SK-N-SH (cell line): ENCODE measurements at regions not wholly inside any gene's neighbourhood (a gene's known extent, or its start where the extent isn't known, plus 50 kb on each side); places are given as distances from the start of the nearest gene placed in this dataset.

Source experiments
- CTCF ChIA-PET: fragments of 300-600, 350-600 bp; formaldehyde crosslinking; extraction: SDS; loops from one replicate; lab custom pipeline; 2021; lab: Yijun Ruan, JAX
- POLR2A ChIA-PET: fragments of 350-600 bp; sonication (Branson Sonifier 250); formaldehyde crosslinking; extraction: SDS; loops from one replicate; lab custom pipeline; 2020; ENCODE audit warnings: antibody characterized with exemption, inconsistent platforms; lab: Yijun Ruan, JAX
- DNase-seq: peaks from one replicate; pipeline ENCODE4 v3.0.0; 2012
- H2AFZ ChIP-seq: fragments of 200-600 bp; sonication (generic); 2 replicates; pipeline ENCODE4 v1.8.1; 2016; ENCODE audit warnings: antibody characterized with exemption, mild to moderate bottlenecking, low read depth
- H3F3A ChIP-seq: fragments of 200-600 bp; sonication (generic); replicated peaks from 2 replicates; pipeline ENCODE3; 2016; ENCODE audit warnings: antibody characterized with exemption, mild to moderate bottlenecking; ENCODE audit not compliant: insufficient read depth
- H3K27ac ChIP-seq, 2 experiments: fragments of 200-500 bp in 1 of 2; fragments of 200-600 bp in 1 of 2; sonication (Bioruptor generic) in 1 of 2; sonication (generic), shearing (Covaris generic) in 1 of 2; 2 replicates each; pipeline versions ENCODE4 v1.5.1 to v1.6.1; 2014 to 2016; ENCODE audit warnings: low read depth in 2 of 2, inconsistent platforms in 1 of 2, low read length in 1 of 2, mild to moderate bottlenecking in 1 of 2, mixed read lengths in 1 of 2
- H3K27me3 ChIP-seq: fragments of 200-600 bp; sonication (generic), shearing (Covaris generic); 2 replicates; pipeline ENCODE4 v1.6.1; 2016; ENCODE audit warnings: mixed run types; ENCODE audit not compliant: insufficient read depth
- H3K36me3 ChIP-seq, 2 experiments: fragments of 200-500 bp in 1 of 2; fragments of 200-600 bp in 1 of 2; sonication (Bioruptor generic) in 1 of 2; sonication (generic) in 1 of 2; replicated peaks in 1 of 2; 2 replicates each; pipeline versions ENCODE3 to v1.5.1; 2014 to 2016; ENCODE audit warnings: low read length in 1 of 2, mild to moderate bottlenecking in 1 of 2; ENCODE audit not compliant: insufficient read depth in 2 of 2, control insufficient read depth in 1 of 2
- H3K4me1 ChIP-seq, 2 experiments: fragments of 200-500 bp in 1 of 2; fragments of 200-600 bp in 1 of 2; sonication (Bioruptor generic) in 1 of 2; sonication (generic), shearing (Covaris generic) in 1 of 2; 2 replicates each; pipeline versions ENCODE4 v1.5.1 to v1.6.1; 2014 to 2016; ENCODE audit warnings: low read depth in 1 of 2, low read length in 1 of 2, mixed run types in 1 of 2; ENCODE audit not compliant: insufficient read depth in 2 of 2, control insufficient read depth in 1 of 2
- H3K4me2 ChIP-seq: fragments of 200-600 bp; sonication (generic), shearing (Covaris generic); 2 replicates; pipeline ENCODE4 v1.6.1; 2017; ENCODE audit warnings: mixed run types
- H3K4me3 ChIP-seq, 2 experiments: fragments of 200-500 bp in 1 of 2; fragments of 200-600 bp in 1 of 2; sonication (Bioruptor generic) in 1 of 2; sonication (generic), shearing (Covaris generic) in 1 of 2; 2 replicates each; pipeline versions ENCODE4 v1.5.1 to v1.8.1; 2014 to 2016; ENCODE audit warnings: low read depth in 2 of 2, inconsistent platforms in 1 of 2, low read length in 1 of 2, mild to moderate bottlenecking in 1 of 2, mixed read lengths in 1 of 2, moderate library complexity in 1 of 2
- H3K79me2 ChIP-seq: fragments of 200-600 bp; sonication (generic); 2 replicates; pipeline ENCODE4 v1.8.1; 2017; ENCODE audit warnings: mild to moderate bottlenecking; ENCODE audit not compliant: insufficient read depth
- H3K9ac ChIP-seq: fragments of 200-600 bp; sonication (generic); 2 replicates; pipeline ENCODE4 v1.6.1; 2017; ENCODE audit warnings: mixed run types
- H3K9me2 ChIP-seq: fragments of 200-600 bp; sonication (generic); 2 replicates; pipeline ENCODE4 v1.6.1; 2017; ENCODE audit warnings: mixed run types
- H3K9me3 ChIP-seq: fragments of 200-600 bp; sonication (generic); 2 replicates; pipeline ENCODE4 v1.6.1; 2017; ENCODE audit warnings: mixed run types, mild to moderate bottlenecking, moderate library complexity
- H4K20me1 ChIP-seq: fragments of 200-600 bp; sonication (generic); 2 replicates; pipeline ENCODE4 v1.6.1; 2017; ENCODE audit warnings: mild to moderate bottlenecking, mixed run types; ENCODE audit not compliant: insufficient read depth
- FOSL2 ChIP-seq: IDR thresholded peaks from 2 replicates; pipeline ENCODE4 v1.4.0; 2012; ENCODE audit warnings: low read depth, mild to moderate bottlenecking, moderate library complexity, borderline replicate concordance
- GABPA ChIP-seq: IDR thresholded peaks from 2 replicates; pipeline ENCODE4 v1.4.0; 2012; ENCODE audit warnings: low read depth, mild to moderate bottlenecking
- JUND ChIP-seq: IDR thresholded peaks from 2 replicates; pipeline ENCODE4 v1.4.0; 2012
- MXI1 ChIP-seq: IDR thresholded peaks from 2 replicates; pipeline ENCODE4 v1.6.1; 2012; ENCODE audit warnings: mild to moderate bottlenecking, low read depth, low read length, improper control_type of control experiment
- NRF1 ChIP-seq: IDR thresholded peaks from 2 replicates; pipeline ENCODE4 v1.6.1; 2012; ENCODE audit warnings: low read depth, mild to moderate bottlenecking, low read length
- POLR2AphosphoS5 ChIP-seq: IDR thresholded peaks from 2 replicates; pipeline ENCODE4 v1.6.1; 2012; ENCODE audit warnings: low read depth, low read length
- RAD21 ChIP-seq: IDR thresholded peaks from 2 replicates; pipeline ENCODE4 v1.6.1; 2012; ENCODE audit warnings: mild to moderate bottlenecking, low read length
- RXRA ChIP-seq: IDR thresholded peaks from 2 replicates; pipeline ENCODE4 v1.4.0; 2012; ENCODE audit warnings: low read depth, mild to moderate bottlenecking, borderline replicate concordance
- SIN3A ChIP-seq: IDR thresholded peaks from 2 replicates; pipeline ENCODE4 v1.6.1; 2012; ENCODE audit warnings: low read depth, mild to moderate bottlenecking, low read length, moderate library complexity, borderline replicate concordance
- SMC3 ChIP-seq: IDR thresholded peaks from 2 replicates; pipeline ENCODE4 v1.6.1; 2012; ENCODE audit warnings: low read depth, low read length, improper control_type of control experiment
- TAF1 ChIP-seq: IDR thresholded peaks from 2 replicates; pipeline ENCODE4 v1.6.1; 2012; ENCODE audit warnings: low read depth, mild to moderate bottlenecking, low read length, moderate library complexity, borderline replicate concordance
- TCF12 ChIP-seq: IDR thresholded peaks from 2 replicates; pipeline ENCODE4 v1.4.0; 2012
- TEAD4 ChIP-seq: IDR thresholded peaks from 2 replicates; pipeline ENCODE4 v1.4.0; 2012; ENCODE audit warnings: mild to moderate bottlenecking, borderline replicate concordance; ENCODE audit not compliant: insufficient read depth
- YY1 ChIP-seq: IDR thresholded peaks from 2 replicates; pipeline ENCODE4 v1.4.0; 2012; ENCODE audit warnings: low read depth, mild to moderate bottlenecking
- WGBS: methylation state at CpG from one replicate; pipeline ENCODE4 v1.1.6; 2017; ENCODE audit warnings: low lambda C conversion rate; 5-methylcytosine and 5-hydroxymethylcytosine counted together
- TF ChIP-seq, protein P1 (sequence below): IDR thresholded peaks from 2 replicates; pipeline ENCODE4; 2012
- TF ChIP-seq, protein P2 (sequence below): fragments of 150-350 bp; IDR thresholded peaks from 2 replicates; pipeline ENCODE4 v1.6.1; 2016; ENCODE audit warnings: mild to moderate bottlenecking, low read depth, low read length
- TF ChIP-seq, protein P3 (sequence below): IDR thresholded peaks from 2 replicates; pipeline ENCODE4 v1.6.1; 2012; ENCODE audit warnings: mild to moderate bottlenecking, low read depth, low read length, moderate library complexity

DNA sequence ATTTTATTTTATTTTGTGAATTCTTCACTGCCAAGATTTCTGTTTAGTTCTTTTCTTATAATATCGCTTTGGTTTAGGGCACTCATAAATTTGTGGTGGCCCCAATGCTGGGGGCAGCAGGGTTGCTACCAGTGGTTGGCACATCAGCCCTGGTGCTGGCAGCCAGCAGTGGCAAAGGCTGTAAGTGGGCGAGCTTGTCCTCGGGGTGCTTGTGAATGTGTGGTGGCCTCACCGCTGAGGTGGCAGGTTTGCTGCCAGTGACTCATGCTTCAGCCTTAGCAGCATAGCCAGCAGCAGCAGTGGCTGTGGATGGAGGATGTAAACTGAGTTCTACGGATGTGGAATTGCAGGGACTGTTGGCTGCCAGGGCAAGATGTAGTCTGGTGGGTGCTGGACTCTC is 262.9 kb upstream of the DMAC1 start:
- no peak overlapping the region for H3K27ac ChIP-seq
- no peaks in the 10 kb centered on the region for H3K27me3 ChIP-seq
- no peaks in the 10 kb centered on the region for H3F3A ChIP-seq
- no peak overlapping the region for H3K9ac ChIP-seq
- DNase-seq, result no peak
- H3K4me2 ChIP-seq, result no peak overlapping the region
- no peak overlapping the region for H2AFZ ChIP-seq
- no peak for TF ChIP-seq RXRA
- TF ChIP-seq TAF1, result no peak
- no peak for TF ChIP-seq RAD21
- TF ChIP-seq, protein P1, sequence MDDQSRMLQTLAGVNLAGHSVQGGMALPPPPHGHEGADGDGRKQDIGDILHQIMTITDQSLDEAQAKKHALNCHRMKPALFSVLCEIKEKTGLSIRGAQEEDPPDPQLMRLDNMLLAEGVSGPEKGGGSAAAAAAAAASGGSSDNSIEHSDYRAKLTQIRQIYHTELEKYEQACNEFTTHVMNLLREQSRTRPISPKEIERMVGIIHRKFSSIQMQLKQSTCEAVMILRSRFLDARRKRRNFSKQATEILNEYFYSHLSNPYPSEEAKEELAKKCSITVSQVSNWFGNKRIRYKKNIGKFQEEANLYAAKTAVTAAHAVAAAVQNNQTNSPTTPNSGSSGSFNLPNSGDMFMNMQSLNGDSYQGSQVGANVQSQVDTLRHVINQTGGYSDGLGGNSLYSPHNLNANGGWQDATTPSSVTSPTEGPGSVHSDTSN, result no peak
- TF ChIP-seq SMC3, result no peak
- TF ChIP-seq, protein P2, sequence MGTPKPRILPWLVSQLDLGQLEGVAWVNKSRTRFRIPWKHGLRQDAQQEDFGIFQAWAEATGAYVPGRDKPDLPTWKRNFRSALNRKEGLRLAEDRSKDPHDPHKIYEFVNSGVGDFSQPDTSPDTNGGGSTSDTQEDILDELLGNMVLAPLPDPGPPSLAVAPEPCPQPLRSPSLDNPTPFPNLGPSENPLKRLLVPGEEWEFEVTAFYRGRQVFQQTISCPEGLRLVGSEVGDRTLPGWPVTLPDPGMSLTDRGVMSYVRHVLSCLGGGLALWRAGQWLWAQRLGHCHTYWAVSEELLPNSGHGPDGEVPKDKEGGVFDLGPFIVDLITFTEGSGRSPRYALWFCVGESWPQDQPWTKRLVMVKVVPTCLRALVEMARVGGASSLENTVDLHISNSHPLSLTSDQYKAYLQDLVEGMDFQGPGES, result no peak
- no peak for TF ChIP-seq JUND
- TF ChIP-seq TEAD4, result no peak
- TF ChIP-seq MXI1, result no peak
- TF ChIP-seq GABPA, result no peak
- no peaks in the 10 kb centered on the region for H3K79me2 ChIP-seq
- ChIA-PET CTCF (no interaction called here), POLR2A (no interaction called here)
- no peak overlapping the region for H3K4me3 ChIP-seq
- H3K4me1 ChIP-seq, result no peaks in the 10 kb centered on the region
- 40% methylated on average over 5 of the region's 5 CpGs for WGBS
- no peaks in the 10 kb centered on the region for H4K20me1 ChIP-seq
- no peaks in the 10 kb centered on the region for H3K9me3 ChIP-seq
- no peaks in the 10 kb centered on the region for H3K9me2 ChIP-seq
- H3K36me3 ChIP-seq, result no peaks in the 10 kb centered on the region

DNA sequence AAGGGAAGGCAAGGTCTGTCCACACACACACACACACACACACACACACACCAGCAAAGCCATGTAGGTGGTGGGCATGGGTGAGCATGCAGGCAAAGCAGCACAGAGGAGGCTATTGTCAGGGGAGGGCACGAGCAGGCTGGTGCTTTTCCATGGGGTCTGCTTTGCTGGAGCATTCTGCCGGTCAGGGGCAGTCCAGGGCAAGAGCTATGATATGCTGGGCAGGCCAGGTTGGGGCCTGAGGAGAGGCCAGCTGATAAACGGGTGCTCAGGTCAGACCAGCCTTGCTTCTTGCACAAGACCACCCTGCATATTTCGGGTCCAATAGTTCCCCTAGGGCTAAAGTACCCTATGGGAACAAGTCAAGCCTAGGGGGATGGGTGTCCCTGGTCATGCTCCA is 253.9 kb upstream of the DMAC1 start:
- WGBS, result 14% methylated on average over 2 of the region's 4 CpGs
- H3K9me3 ChIP-seq, result no peaks in the 10 kb centered on the region
- POLR2A ChIA-PET, result interaction anchor here (0.6 kb wide), 1 partner anchor 14 kb away, joined by 3 read pairs; no protein-coding TSS in a partner anchor
- TF ChIP-seq NRF1 (no peak), YY1 (no peak), SIN3A (no peak), RAD21 (no peak), TCF12 (no peak), POLR2AphosphoS5 (no peak), FOSL2 (no peak)
- TF ChIP-seq, protein P3, sequence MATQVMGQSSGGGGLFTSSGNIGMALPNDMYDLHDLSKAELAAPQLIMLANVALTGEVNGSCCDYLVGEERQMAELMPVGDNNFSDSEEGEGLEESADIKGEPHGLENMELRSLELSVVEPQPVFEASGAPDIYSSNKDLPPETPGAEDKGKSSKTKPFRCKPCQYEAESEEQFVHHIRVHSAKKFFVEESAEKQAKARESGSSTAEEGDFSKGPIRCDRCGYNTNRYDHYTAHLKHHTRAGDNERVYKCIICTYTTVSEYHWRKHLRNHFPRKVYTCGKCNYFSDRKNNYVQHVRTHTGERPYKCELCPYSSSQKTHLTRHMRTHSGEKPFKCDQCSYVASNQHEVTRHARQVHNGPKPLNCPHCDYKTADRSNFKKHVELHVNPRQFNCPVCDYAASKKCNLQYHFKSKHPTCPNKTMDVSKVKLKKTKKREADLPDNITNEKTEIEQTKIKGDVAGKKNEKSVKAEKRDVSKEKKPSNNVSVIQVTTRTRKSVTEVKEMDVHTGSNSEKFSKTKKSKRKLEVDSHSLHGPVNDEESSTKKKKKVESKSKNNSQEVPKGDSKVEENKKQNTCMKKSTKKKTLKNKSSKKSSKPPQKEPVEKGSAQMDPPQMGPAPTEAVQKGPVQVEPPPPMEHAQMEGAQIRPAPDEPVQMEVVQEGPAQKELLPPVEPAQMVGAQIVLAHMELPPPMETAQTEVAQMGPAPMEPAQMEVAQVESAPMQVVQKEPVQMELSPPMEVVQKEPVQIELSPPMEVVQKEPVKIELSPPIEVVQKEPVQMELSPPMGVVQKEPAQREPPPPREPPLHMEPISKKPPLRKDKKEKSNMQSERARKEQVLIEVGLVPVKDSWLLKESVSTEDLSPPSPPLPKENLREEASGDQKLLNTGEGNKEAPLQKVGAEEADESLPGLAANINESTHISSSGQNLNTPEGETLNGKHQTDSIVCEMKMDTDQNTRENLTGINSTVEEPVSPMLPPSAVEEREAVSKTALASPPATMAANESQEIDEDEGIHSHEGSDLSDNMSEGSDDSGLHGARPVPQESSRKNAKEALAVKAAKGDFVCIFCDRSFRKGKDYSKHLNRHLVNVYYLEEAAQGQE, result no peak
- TF ChIP-seq, all 33 proteins: peak for 0
- no peaks in the 10 kb centered on the region for H4K20me1 ChIP-seq
- CTCF ChIA-PET, result no interaction called here
- H3K4me2 ChIP-seq, result no peak overlapping the region
- no peak overlapping the region for H3K4me3 ChIP-seq
- H3K4me1 ChIP-seq, result no peaks in the 10 kb centered on the region
- no peaks in the 10 kb centered on the region for H3K9me2 ChIP-seq
- H3K27me3 ChIP-seq, result no peaks in the 10 kb centered on the region
- no peaks in the 10 kb centered on the region for H3K79me2 ChIP-seq
- H2AFZ ChIP-seq, result no peak overlapping the region
- no peak overlapping the region for H3K27ac ChIP-seq
- no peaks in the 10 kb centered on the region for H3F3A ChIP-seq
- no peaks in the 10 kb centered on the region for H3K36me3 ChIP-seq
- DNase-seq, result no peak
- no peak overlapping the region for H3K9ac ChIP-seq
